NK-92 (cell line): ENCODE measurements at regions not wholly inside any gene's neighbourhood (a gene's known extent, or its start where the extent isn't known, plus 50 kb on each side); places are given as distances from the start of the nearest gene placed in this dataset.

Source experiments
- DNase-seq: peaks from one replicate; lab custom pipeline; 2025; ENCODE audit not compliant: unreplicated experiment; lab: John Stamatoyannopoulos, UW

DNA sequence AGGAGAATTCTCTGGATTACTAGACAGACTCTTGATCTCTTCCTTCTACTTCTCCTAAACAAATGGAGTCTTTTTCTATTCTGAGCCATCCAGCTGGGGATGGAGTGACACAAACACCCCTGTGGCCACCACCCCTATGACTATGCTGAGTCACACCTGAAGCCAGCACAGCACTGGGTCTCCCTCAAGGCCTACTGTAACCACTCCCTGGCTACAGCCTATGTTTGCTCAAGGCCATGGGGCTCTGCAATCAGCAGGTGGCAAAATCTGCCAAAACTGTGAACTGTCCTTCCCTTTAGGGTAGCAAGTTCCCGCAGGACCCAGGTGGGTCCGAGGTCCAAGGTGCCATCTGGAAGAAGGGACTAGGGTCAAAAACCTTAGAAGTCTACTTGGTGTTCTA lies 132.3 kb downstream of the TINAG start:
- DNase-seq = peak; percentile 2

DNA sequence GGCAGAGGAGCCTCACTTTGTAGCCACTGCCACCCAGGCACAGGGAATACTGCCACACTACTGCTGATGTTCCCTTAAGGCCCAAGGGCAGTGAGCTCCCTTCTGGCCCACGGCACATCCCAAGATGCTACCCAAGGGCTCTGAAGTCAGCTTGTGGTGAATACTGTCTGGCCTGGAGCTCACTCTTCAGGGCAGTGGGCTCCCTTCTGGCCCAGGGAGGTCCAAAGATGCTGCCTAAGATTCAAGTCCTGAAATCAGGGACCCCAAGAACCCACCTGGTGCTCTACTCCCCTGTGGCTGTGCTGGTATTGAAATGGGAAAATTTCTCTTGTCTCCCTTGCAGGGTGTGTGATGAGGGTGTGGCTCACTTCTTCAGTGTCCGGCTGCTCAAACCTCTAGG lies 132.8 kb downstream of the TINAG start:
- no peak for DNase-seq

DNA sequence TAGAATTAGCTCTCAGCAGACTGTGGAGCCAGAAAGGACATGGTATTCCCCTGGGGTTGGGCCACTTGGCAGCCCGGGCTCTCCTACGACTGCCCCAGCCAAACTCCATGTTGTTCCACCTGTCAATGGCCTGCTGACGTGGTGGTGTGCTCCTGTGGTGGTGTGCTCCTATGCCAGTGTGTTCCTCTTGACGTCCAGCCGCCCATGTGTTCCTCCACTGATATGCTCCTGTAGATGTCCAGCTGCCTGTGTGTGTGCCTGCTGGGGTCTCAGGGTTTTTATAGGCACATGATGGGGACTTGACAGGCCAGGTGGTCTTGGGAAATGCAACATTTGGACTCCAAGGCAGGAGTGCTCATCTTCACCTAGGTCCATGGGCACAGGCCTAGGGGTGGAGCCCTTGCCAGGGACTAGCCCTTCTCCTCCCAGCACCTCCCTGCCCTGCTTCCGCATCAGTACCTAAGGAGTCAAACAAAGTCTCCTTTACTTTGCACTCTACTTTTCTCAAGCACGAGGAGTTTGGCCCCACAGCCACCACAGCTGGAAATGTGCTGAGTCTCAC lies 133.5 kb downstream of the TINAG start:
- DNase-seq = no peak

GRCh38 chr6:54445207-54445606 lies 137.0 kb downstream of the TINAG start:
- DNase-seq = no peak

DNA sequence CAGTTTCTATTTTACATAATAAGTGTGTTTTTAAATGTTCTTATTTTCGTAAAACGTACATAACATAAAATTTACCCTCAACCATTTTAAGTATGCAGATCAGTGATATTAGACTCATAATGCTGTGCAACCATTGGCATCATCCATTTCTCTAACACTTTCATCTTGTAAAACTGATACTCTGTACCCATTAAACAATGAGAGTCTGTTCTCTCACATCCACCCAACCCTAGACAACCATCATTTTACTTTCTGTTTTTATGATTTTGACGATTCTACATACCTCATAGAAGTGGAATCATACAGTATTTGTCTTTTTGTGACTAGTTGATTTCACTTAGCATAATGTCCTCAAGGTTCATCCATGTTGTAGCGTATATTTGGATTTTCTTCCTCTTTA lies 140.4 kb downstream of the TINAG start:
- DNase-seq = no peak

GRCh38 chr6:54451516-54451915 lies 143.3 kb downstream of the TINAG start:
- DNase-seq = no peak

- no peak for DNase-seq
These were observed 155.2 kb downstream of the TINAG start for GRCh38 chr6:54463354-54464024.

GRCh38 chr6:54465649-54466300 lies 157.5 kb downstream of the TINAG start:
- no peak for DNase-seq

DNA sequence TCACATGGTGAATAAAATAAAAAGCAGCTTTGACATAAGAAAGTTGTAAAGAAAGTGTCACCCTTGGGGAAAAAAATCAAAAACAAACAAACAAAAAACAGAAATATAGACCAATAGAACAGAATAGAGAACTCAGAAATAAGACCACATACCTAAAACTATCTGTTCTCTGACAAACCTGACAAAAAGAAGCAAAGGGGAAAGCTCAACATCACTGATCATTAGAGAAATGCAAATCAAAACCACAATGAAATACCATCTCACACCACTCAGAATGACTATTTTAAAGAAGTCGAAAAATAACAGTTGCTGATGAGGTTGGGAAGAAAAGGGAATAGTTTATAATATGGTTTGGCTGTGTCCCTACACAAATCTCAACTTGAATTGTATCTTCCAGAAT lies 159.1 kb downstream of the TINAG start:
- DNase-seq = no peak

- DNase-seq = no peak
These were observed 165.1 kb downstream of the TINAG start for GRCh38 chr6:54473328-54473727.

GRCh38 chr6:54474898-54475297 lies 166.7 kb downstream of the TINAG start:
- no peak for DNase-seq

DNA sequence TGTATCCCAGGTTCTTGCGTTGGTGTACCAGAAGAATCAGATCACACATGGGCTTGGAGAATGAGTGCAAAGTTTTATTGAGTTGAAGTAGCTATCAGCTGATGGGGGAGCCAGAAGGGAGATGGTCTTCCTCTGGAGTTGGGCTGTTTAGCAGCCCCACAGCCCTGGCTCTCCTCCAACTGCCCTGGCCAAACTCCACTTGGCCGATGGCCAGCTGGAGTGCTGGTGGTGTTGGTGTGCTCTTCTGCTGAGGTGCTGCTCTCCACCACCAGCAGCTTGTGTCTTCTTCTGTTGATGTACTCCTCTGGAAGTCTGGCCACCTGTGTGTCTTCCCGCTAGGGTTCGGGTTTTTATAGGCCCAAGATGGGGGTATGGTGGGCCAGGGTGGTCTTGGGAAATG lies 172.8 kb downstream of the TINAG start:
- no peak for DNase-seq

GRCh38 chr6:54491431-54491830 lies 183.2 kb downstream of the TINAG start:
- no peak for DNase-seq

DNA sequence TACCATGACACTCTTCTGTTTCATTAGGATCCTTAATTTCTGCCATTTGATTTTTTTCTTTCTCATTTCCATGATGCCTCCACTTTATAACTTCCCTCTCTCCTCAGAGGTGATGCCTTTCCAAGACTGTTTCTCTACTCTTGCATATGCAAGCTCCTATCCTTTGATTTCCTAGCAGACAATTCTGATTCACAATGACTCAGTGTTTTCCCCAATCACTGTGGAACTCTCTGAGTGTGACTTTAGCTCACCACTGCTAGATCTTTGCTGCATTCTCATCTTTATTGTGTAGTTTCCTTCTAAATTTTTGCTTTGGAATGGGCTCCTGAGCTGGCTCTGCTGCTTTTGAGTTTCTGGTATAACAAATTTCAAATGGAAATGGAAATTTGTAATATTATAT lies 184.9 kb downstream of the TINAG start:
- no peak for DNase-seq

DNA sequence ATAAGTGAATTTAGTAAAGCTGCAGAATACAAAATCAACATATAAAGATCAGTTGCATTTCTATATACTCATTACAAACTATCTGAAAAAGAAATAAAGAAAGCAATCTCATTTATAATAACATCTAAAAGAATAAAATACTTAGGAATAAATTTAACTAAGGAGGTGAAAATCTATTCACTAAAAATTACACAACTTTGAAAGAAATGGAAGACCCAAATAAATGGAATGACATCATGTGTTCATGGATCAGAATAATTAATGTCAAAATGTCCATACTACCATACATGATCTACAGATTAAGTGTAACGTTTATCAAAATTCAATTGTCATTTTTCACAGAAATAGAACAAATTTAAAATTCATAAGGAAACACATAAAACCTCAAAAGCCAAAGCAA lies 194.9 kb downstream of the TINAG start:
- no peak for DNase-seq

- no peak for DNase-seq
These were observed 206.8 kb downstream of the TINAG start for GRCh38 chr6:54515013-54515412.

GRCh38 chr6:54515713-54516112 lies 207.5 kb downstream of the TINAG start:
- DNase-seq = no peak

DNA sequence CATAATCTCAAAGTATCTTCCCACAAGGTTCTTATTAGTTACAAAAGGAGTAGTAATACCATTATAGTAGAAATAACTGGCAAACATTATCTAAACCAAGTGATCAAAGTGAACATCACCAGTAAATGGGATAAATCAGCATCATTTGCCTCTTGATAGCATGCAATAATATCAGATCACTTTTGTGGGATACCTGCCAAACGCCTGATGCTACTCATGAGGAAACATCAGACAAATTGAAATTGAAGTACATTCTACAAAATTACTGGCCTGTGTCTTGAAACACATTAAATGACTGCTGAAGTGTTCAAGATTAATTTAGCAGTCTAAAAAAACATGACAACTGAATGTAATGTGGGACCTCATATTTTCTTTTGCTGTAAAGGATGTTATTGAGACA lies 208.1 kb downstream of the TINAG start:
- no peak for DNase-seq

GRCh38 chr6:54519161-54519560 lies 210.9 kb downstream of the TINAG start:
- DNase-seq = no peak

- DNase-seq = no peak
These were observed 217.5 kb downstream of the TINAG start for GRCh38 chr6:54525731-54526130.

GRCh38 chr6:54533567-54533966 lies 225.3 kb downstream of the TINAG start:
- no peak for DNase-seq

GRCh38 chr6:54535568-54535967 lies 227.3 kb downstream of the TINAG start:
- no peak for DNase-seq

GRCh38 chr6:54541541-54541940 lies 233.3 kb downstream of the TINAG start:
- no peak for DNase-seq
